ENCODE measurements at regions not wholly inside any gene's neighbourhood (a gene's known extent, or its start where the extent isn't known, plus 50 kb on each side); places are given as distances from the start of the nearest gene placed in this dataset.

GRCh38 chr5:74499256-74500050, 141.1 kb downstream of the ENC1 start:
- no peak for DNase-seq

GRCh38 chr5:74497706-74498105, 142.8 kb downstream of the ENC1 start:
- no peak for DNase-seq

- DNase-seq: no peak
Observed at GRCh38 chr5:74493411-74493810, 147.1 kb downstream of the ENC1 start.

- DNase-seq: no peak
Observed at GRCh38 chr5:74492230-74492629, 148.3 kb downstream of the ENC1 start.

- DNase-seq: no peak
Observed at GRCh38 chr5:74491586-74491985, 148.9 kb downstream of the ENC1 start.

- no peak for DNase-seq
Observed at GRCh38 chr5:74490814-74491213, 149.7 kb downstream of the ENC1 start.

- DNase-seq: no peak
Observed at GRCh38 chr5:74482990-74483389, 157.5 kb downstream of the ENC1 start.

- no peak for DNase-seq
Observed at GRCh38 chr5:74482523-74482922, 158.0 kb downstream of the ENC1 start.

GRCh38 chr5:74481357-74481756, 159.2 kb downstream of the ENC1 start:
- peak; percentile 36 for DNase-seq

- no peak for DNase-seq
Observed at GRCh38 chr5:74480201-74480600, 160.3 kb downstream of the ENC1 start.

GRCh38 chr5:74478328-74478727, 162.2 kb downstream of the ENC1 start:
- DNase-seq: no peak

GRCh38 chr5:74477761-74478160, 162.8 kb downstream of the ENC1 start:
- no peak for DNase-seq

GRCh38 chr5:74476819-74477453, 163.6 kb downstream of the ENC1 start:
- DNase-seq: no peak

GRCh38 chr5:74476046-74476818, 164.3 kb downstream of the ENC1 start:
- DNase-seq: no peak

GRCh38 chr5:74471875-74472274, 168.7 kb downstream of the ENC1 start:
- DNase-seq: no peak

- no peak for DNase-seq
Observed at GRCh38 chr5:74469234-74469994, 171.1 kb downstream of the ENC1 start.

- DNase-seq: no peak
Observed at GRCh38 chr5:74468421-74468820, 172.1 kb downstream of the ENC1 start.

GRCh38 chr5:74465724-74466123, 174.8 kb downstream of the ENC1 start:
- DNase-seq: no peak

GRCh38 chr5:74464512-74465209, 175.9 kb downstream of the ENC1 start:
- no peak for DNase-seq

GRCh38 chr5:74462356-74462755, 178.2 kb downstream of the ENC1 start:
- DNase-seq: no peak

- DNase-seq: no peak
Observed at GRCh38 chr5:74461251-74461650, 179.3 kb downstream of the ENC1 start.

GRCh38 chr5:74460694-74461093, 179.8 kb downstream of the ENC1 start:
- DNase-seq: no peak
